IMR-90 (cell line): ENCODE measurements at regions not wholly inside any gene's neighbourhood (a gene's known extent, or its start where the extent isn't known, plus 50 kb on each side); places are given as distances from the start of the nearest gene placed in this dataset.

ENCODE experiments used
- ATAC-seq: fragments of 200-7000 bp; cut with Tn5 transposase; 2 replicates; pipeline ENCODE4 v1.9.1; 2020; ENCODE audit warnings: low read depth, mild to moderate bottlenecking, moderate library complexity
- BruUV-seq: library from RNA; stranded (reverse); fragments of 400-500 nt; replicated peaks from 2 replicates; lab custom pipeline; 2021; lab: Mats Ljungman, UMichigan
- CTCF ChIA-PET: fragments of 300-600 bp; formaldehyde crosslinking; extraction: SDS; loops from one replicate; lab custom pipeline; 2021; ENCODE audit warnings: antibody characterized with exemption; lab: Yijun Ruan, JAX
- POLR2A ChIA-PET: fragments of 300-600 bp; sonication (Branson Sonifier 250); formaldehyde crosslinking; loops from one replicate; lab custom pipeline; 2022; ENCODE audit warnings: antibody characterized with exemption; ENCODE audit not compliant: unreplicated experiment; lab: Charles Lee
- DNase-seq: peaks from one replicate; pipeline ENCODE4 v3.0.0; 2013
- H2AFZ ChIP-seq: replicated peaks from 2 replicates; pipeline ENCODE3; 2013; ENCODE audit warnings: low read length, mild to moderate bottlenecking; ENCODE audit not compliant: poor library complexity
- H2AK5ac ChIP-seq: 2 replicates; pipeline ENCODE4 v1.6.1; 2013; ENCODE audit warnings: low read depth, low read length, inconsistent platforms
- H2AK9ac ChIP-seq: replicated peaks from 2 replicates; pipeline ENCODE3; 2013; ENCODE audit warnings: mild to moderate bottlenecking, low read depth, low read length, moderate library complexity; ENCODE audit not compliant: poor library complexity
- H2BK120ac ChIP-seq: 2 replicates; pipeline ENCODE4 v1.6.1; 2013; ENCODE audit warnings: low read depth, low read length, inconsistent platforms
- H2BK15ac ChIP-seq: 3 replicates; pipeline ENCODE4 v1.6.1; 2013; ENCODE audit warnings: low read depth, low read length, inconsistent platforms
- H2BK20ac ChIP-seq: 2 replicates; pipeline ENCODE4 v1.6.1; 2013; ENCODE audit warnings: low read depth, mild to moderate bottlenecking, inconsistent platforms, low read length, moderate library complexity
- H2BK5ac ChIP-seq: 2 replicates; pipeline ENCODE4 v1.6.1; 2013; ENCODE audit warnings: mild to moderate bottlenecking, low read depth, low read length, inconsistent platforms; ENCODE audit not compliant: poor library complexity, severe bottlenecking
- H3K14ac ChIP-seq: replicated peaks from 2 replicates; pipeline ENCODE4 v1.6.1; 2013; ENCODE audit warnings: low read depth, low read length, inconsistent platforms
- H3K18ac ChIP-seq: 2 replicates; pipeline ENCODE4 v1.6.1; 2013; ENCODE audit warnings: low read depth, low read length, control low read depth
- H3K23ac ChIP-seq: 2 replicates; pipeline ENCODE4 v1.6.1; 2013; ENCODE audit warnings: low read depth, low read length, inconsistent platforms
- H3K27ac ChIP-seq: 2 replicates; pipeline ENCODE4 v1.5.1; 2013; ENCODE audit warnings: mild to moderate bottlenecking, control low read depth, low read length; ENCODE audit not compliant: insufficient read depth
- H3K27me3 ChIP-seq: 2 replicates; pipeline ENCODE4 v1.6.1; 2013; ENCODE audit warnings: low read length; ENCODE audit not compliant: control insufficient read depth, insufficient read depth
- H3K36me3 ChIP-seq: 2 replicates; pipeline ENCODE4 v1.6.1; 2013; ENCODE audit warnings: low read length, mixed read lengths; ENCODE audit not compliant: control insufficient read depth, insufficient read depth
- H3K4ac ChIP-seq: 2 replicates; pipeline ENCODE4 v1.6.1; 2013; ENCODE audit warnings: low read depth, low read length, inconsistent platforms
- H3K4me1 ChIP-seq: 2 replicates; pipeline ENCODE4 v1.6.1; 2013; ENCODE audit warnings: low read length, mixed read lengths; ENCODE audit not compliant: control insufficient read depth, insufficient read depth
- H3K4me2 ChIP-seq: 2 replicates; pipeline ENCODE4 v1.6.1; 2013; ENCODE audit warnings: low read depth, mild to moderate bottlenecking, control low read depth, low read length, moderate library complexity
- H3K4me3 ChIP-seq: 2 replicates; pipeline ENCODE4 v1.5.1; 2013; ENCODE audit warnings: low read depth, mild to moderate bottlenecking, control low read depth, low read length, moderate library complexity; ENCODE audit not compliant: insufficient read depth
- H3K56ac ChIP-seq: 2 replicates; pipeline ENCODE4 v1.6.1; 2013; ENCODE audit warnings: low read length, inconsistent platforms; ENCODE audit not compliant: insufficient read depth; ENCODE audit errors: extremely low read depth
- H3K79me1 ChIP-seq, 2 experiments: 2 replicates each; pipeline ENCODE4 v1.6.1; 2013; ENCODE audit warnings: low read length in 2 of 2, inconsistent platforms in 1 of 2, low read depth in 1 of 2
- H3K9ac ChIP-seq: 2 replicates; pipeline ENCODE4 v1.6.1; 2013; ENCODE audit warnings: low read depth, low read length, control low read depth
- H3K9me1 ChIP-seq: 2 replicates; pipeline ENCODE4 v1.6.1; 2013; ENCODE audit warnings: low read length, inconsistent platforms; ENCODE audit not compliant: insufficient read depth
- H3K9me3 ChIP-seq: 2 replicates; pipeline ENCODE4 v1.6.1; 2013; ENCODE audit warnings: low read length; ENCODE audit not compliant: control insufficient read depth, insufficient read depth
- H4K20me1 ChIP-seq: 2 replicates; pipeline ENCODE4 v1.6.1; 2013; ENCODE audit warnings: low read length, inconsistent platforms; ENCODE audit not compliant: insufficient read depth
- H4K5ac ChIP-seq: 2 replicates; pipeline ENCODE4 v1.6.1; 2013; ENCODE audit warnings: mild to moderate bottlenecking, low read depth, low read length, control low read depth
- H4K8ac ChIP-seq, 2 experiments: 2 replicates each; pipeline ENCODE4 v1.6.1; 2013; ENCODE audit warnings: low read depth in 2 of 2, low read length in 2 of 2, control low read depth in 1 of 2, inconsistent platforms in 1 of 2
- H4K91ac ChIP-seq: 2 replicates; pipeline ENCODE4 v1.6.1; 2013; ENCODE audit warnings: low read depth, low read length, inconsistent platforms; ENCODE audit not compliant: insufficient read depth
- BHLHE40 ChIP-seq: fragments of 150-350 bp; IDR thresholded peaks from 2 replicates; pipeline ENCODE4 v1.6.1; 2016; ENCODE audit warnings: mild to moderate bottlenecking, low read depth, low read length
- CEBPB ChIP-seq: IDR thresholded peaks from 2 replicates; pipeline ENCODE4 v1.6.1; 2012; ENCODE audit warnings: low read depth, low read length, improper control_type of control experiment
- CHD1 ChIP-seq: IDR thresholded peaks from 2 replicates; pipeline ENCODE4 v1.6.1; 2012; ENCODE audit warnings: low read depth, low read length, improper control_type of control experiment
- CTCF ChIP-seq: conservative IDR thresholded peaks from 2 replicates; pipeline ENCODE4 v1.5.1; 2012; ENCODE audit warnings: mild to moderate bottlenecking, low read depth, low read length, improper control_type of control experiment
- FOS ChIP-seq: fragments of 150-350 bp; IDR thresholded peaks from 2 replicates; pipeline ENCODE4 v1.6.1; 2016; ENCODE audit warnings: low read depth, low read length
- MAFK ChIP-seq: IDR thresholded peaks from 2 replicates; pipeline ENCODE4 v1.6.1; 2012; ENCODE audit warnings: low read depth, low read length, improper control_type of control experiment
- MAZ ChIP-seq: IDR thresholded peaks from 2 replicates; pipeline ENCODE4 v1.6.1; 2012; ENCODE audit warnings: low read depth, mild to moderate bottlenecking, low read length, improper control_type of control experiment, moderate library complexity, borderline replicate concordance
- MXI1 ChIP-seq: IDR thresholded peaks from 2 replicates; pipeline ENCODE4 v1.6.1; 2012; ENCODE audit warnings: low read depth, mild to moderate bottlenecking, low read length, moderate library complexity, borderline replicate concordance
- NFE2L2 ChIP-seq: fragments of 150-350 bp; IDR thresholded peaks from 2 replicates; pipeline ENCODE4 v1.6.1; 2016; ENCODE audit warnings: low read depth, mild to moderate bottlenecking, low read length
- POLR2A ChIP-seq: IDR thresholded peaks from 2 replicates; pipeline ENCODE4 v1.6.1; 2012; ENCODE audit warnings: mild to moderate bottlenecking, low read depth, low read length
- RAD21 ChIP-seq: IDR thresholded peaks from 2 replicates; pipeline ENCODE4 v1.6.1; 2012; ENCODE audit warnings: low read length, improper control_type of control experiment
- RCOR1 ChIP-seq: IDR thresholded peaks from 2 replicates; pipeline ENCODE4 v1.6.1; 2012; ENCODE audit warnings: mild to moderate bottlenecking, low read length, improper control_type of control experiment; ENCODE audit not compliant: insufficient replicate concordance
- RFX5 ChIP-seq: IDR thresholded peaks from 2 replicates; pipeline ENCODE4 v1.8.0; 2012; ENCODE audit warnings: low read depth, mild to moderate bottlenecking, low read length, moderate library complexity
- SMC3 ChIP-seq: fragments of 150-350 bp; IDR thresholded peaks from 2 replicates; pipeline ENCODE4 v1.6.1; 2016; ENCODE audit warnings: low read depth, mild to moderate bottlenecking, antibody characterized with exemption, low read length, moderate library complexity
- WGBS, 2 experiments: methylation state at CpG; one replicate each; pipeline versions ENCODE4 v1.1.5 to v1.1.7; 2013; ENCODE audit warnings: missing lambda C conversion rate in 2 of 2; ENCODE audit not compliant: insufficient read length in 1 of 2; ENCODE audit errors: extremely low coverage in 2 of 2; 5-methylcytosine and 5-hydroxymethylcytosine counted together
- dilution Hi-C: fragments of 300-500 bp; cut with HindIII; formaldehyde crosslinking; loops from one replicate; pipeline ENCODE4 v1.14.3; 2018; ENCODE audit warnings: low sequenced_read_pairs; ENCODE audit not compliant: unreplicated experiment
- in situ Hi-C: fragments of 300-500 bp; cut with MboI; formaldehyde crosslinking; loops from 3 replicates; pipeline ENCODE4 v1.14.3; 2019; ENCODE audit warnings: low sequenced_read_pairs, inconsistent platforms, mixed read lengths
- intact Hi-C: fragments of 100-400 bp; cut with micrococcal nuclease; formaldehyde crosslinking; loops from 2 replicates; pipeline ENCODE4 v1.10.0; 2022
- TF ChIP-seq, protein P1 (sequence below): fragments of 150-350 bp; IDR thresholded peaks from 2 replicates; pipeline ENCODE4 v1.6.1; 2016; ENCODE audit warnings: low read depth, mild to moderate bottlenecking, low read length, moderate library complexity, borderline replicate concordance
- TF ChIP-seq, protein P2 (sequence below): fragments of 150-350 bp; IDR thresholded peaks from 2 replicates; pipeline ENCODE4 v1.6.1; 2017; ENCODE audit warnings: mild to moderate bottlenecking, antibody characterized with exemption, low read length, low read depth

- H2BK20ac ChIP-seq, result no peak overlapping the region
- H2BK15ac ChIP-seq, result no peak overlapping the region
- no peak overlapping the region for H4K8ac ChIP-seq
- H4K91ac ChIP-seq, result no peak overlapping the region
- ATAC-seq, result no peak
- no peaks in the 10 kb centered on the region for H3K4me1 ChIP-seq
- H4K20me1 ChIP-seq, result no peaks in the 10 kb centered on the region
- H3K27ac ChIP-seq, result no peak overlapping the region
- no peak overlapping the region for H2BK120ac ChIP-seq
- no peak overlapping the region for H2AFZ ChIP-seq
- no peak overlapping the region for H3K4ac ChIP-seq
- H4K5ac ChIP-seq, result no peak overlapping the region
- no peak for DNase-seq
- TF ChIP-seq NFE2L2 (no peak), MAFK (no peak), CHD1 (no peak), MAZ (no peak), FOS (no peak), SMC3 (no peak), RFX5 (no peak), BHLHE40 (no peak), POLR2A (no peak), MXI1 (no peak), RCOR1 (no peak), CTCF (no peak), CEBPB (no peak), RAD21 (no peak)
- TF ChIP-seq, protein P1, sequence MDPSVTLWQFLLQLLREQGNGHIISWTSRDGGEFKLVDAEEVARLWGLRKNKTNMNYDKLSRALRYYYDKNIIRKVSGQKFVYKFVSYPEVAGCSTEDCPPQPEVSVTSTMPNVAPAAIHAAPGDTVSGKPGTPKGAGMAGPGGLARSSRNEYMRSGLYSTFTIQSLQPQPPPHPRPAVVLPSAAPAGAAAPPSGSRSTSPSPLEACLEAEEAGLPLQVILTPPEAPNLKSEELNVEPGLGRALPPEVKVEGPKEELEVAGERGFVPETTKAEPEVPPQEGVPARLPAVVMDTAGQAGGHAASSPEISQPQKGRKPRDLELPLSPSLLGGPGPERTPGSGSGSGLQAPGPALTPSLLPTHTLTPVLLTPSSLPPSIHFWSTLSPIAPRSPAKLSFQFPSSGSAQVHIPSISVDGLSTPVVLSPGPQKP, result no peak
- TF ChIP-seq, protein P2, sequence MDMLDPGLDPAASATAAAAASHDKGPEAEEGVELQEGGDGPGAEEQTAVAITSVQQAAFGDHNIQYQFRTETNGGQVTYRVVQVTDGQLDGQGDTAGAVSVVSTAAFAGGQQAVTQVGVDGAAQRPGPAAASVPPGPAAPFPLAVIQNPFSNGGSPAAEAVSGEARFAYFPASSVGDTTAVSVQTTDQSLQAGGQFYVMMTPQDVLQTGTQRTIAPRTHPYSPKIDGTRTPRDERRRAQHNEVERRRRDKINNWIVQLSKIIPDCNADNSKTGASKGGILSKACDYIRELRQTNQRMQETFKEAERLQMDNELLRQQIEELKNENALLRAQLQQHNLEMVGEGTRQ, result no peak
- intact Hi-C loops, result no loop called here
- in situ Hi-C loops, result no loop called here
- H3K9me1 ChIP-seq, result no peaks in the 10 kb centered on the region
- BruUV-seq, result no TSS peak
- H3K4me3 ChIP-seq, result no peak overlapping the region
- H3K14ac ChIP-seq, result no peak overlapping the region
- no peak overlapping the region for H3K56ac ChIP-seq
- no peak overlapping the region for H2AK5ac ChIP-seq
- H3K18ac ChIP-seq, result no peak overlapping the region
- H3K4me2 ChIP-seq, result no peak overlapping the region
- no peaks in the 10 kb centered on the region for H3K9me3 ChIP-seq
- ChIA-PET CTCF (no interaction called here), POLR2A (no interaction called here)
- no peaks in the 10 kb centered on the region for H3K36me3 ChIP-seq
- H3K27me3 ChIP-seq, result no peaks in the 10 kb centered on the region
- WGBS, 2 experiments, result 60% methylated on average over 1 of the region's 3 CpGs; no CpG with 5 or more reads in 1 of the 2 experiments
- H2BK5ac ChIP-seq, result no peak overlapping the region
- no peak overlapping the region for H3K9ac ChIP-seq
- H3K79me1 ChIP-seq, result no peaks in the 10 kb centered on the region
- H2AK9ac ChIP-seq, result no peak overlapping the region
- H3K23ac ChIP-seq, result no peak overlapping the region
- dilution Hi-C loops, result no loop called here
These were observed 1225.7 kb upstream of the WWC1 start for GRCh38 chr5:167065794-167066193.
